CD14-positive monocyte (primary cell): ENCODE measurements at regions not wholly inside any gene's neighbourhood (a gene's known extent, or its start where the extent isn't known, plus 50 kb on each side); places are given as distances from the start of the nearest gene placed in this dataset.
"Not testable (repeated sequence)": the region's sequence is repeated elsewhere in the genome, so short reads cannot be mapped to it uniquely, and the experiment has no call there.

ENCODE experiments used
- DNase-seq, 3 donors: peaks; one replicate each; pipeline ENCODE4 v3.0.0-alpha.2; 2011 to 2022
- H2AFZ ChIP-seq: 2 replicates; pipeline ENCODE4 v1.6.0; 2012; ENCODE audit warnings: mild to moderate bottlenecking, low read depth, low read length, inconsistent platforms; ENCODE audit not compliant: insufficient read depth, poor library complexity, severe bottlenecking
- H3K27ac ChIP-seq, 2 donors: 1 replicate in 1 of 2; 2 replicates in 1 of 2; pipeline ENCODE4 v1.5.1; 2012 to 2013; ENCODE audit warnings: low read length in 2 of 2, control low read depth in 1 of 2, inconsistent platforms in 1 of 2, low read depth in 1 of 2, mild to moderate bottlenecking in 1 of 2
- H3K27me3 ChIP-seq, 2 donors: one replicate each; pipeline versions ENCODE4 v1.6.0 to v1.6.1; 2011 to 2013; ENCODE audit warnings: low read length in 2 of 2; ENCODE audit not compliant: control insufficient read depth in 2 of 2, insufficient read depth in 2 of 2
- H3K36me3 ChIP-seq, 2 donors: replicated peaks in 1 of 2; 1 replicate in 1 of 2; 2 replicates in 1 of 2; pipeline versions ENCODE4 v1.5.1 to v1.6.1; 2012 to 2013; ENCODE audit warnings: low read length in 2 of 2, control low read depth in 1 of 2, inconsistent platforms in 1 of 2, mild to moderate bottlenecking in 1 of 2; ENCODE audit not compliant: insufficient read depth in 2 of 2, control insufficient read depth in 1 of 2
- H3K4me1 ChIP-seq, 2 donors: 1 replicate in 1 of 2; 2 replicates in 1 of 2; pipeline versions ENCODE4 v1.5.1 to v1.6.1; 2012 to 2013; ENCODE audit warnings: low read length in 2 of 2, control low read depth in 1 of 2, inconsistent platforms in 1 of 2, mild to moderate bottlenecking in 1 of 2, moderate library complexity in 1 of 2; ENCODE audit not compliant: insufficient read depth in 2 of 2, control insufficient read depth in 1 of 2
- H3K4me2 ChIP-seq: replicated peaks from 2 replicates; pipeline ENCODE3; 2012; ENCODE audit warnings: low read length, moderate library complexity, mild to moderate bottlenecking; ENCODE audit not compliant: poor library complexity, severe bottlenecking; ENCODE audit errors: extremely low read depth
- H3K4me3 ChIP-seq, 3 experiments: fragments of 200-600 bp in 1 of 3; sonication (generic) in 1 of 3; replicated peaks in 1 of 3; 1 replicate in 2 of 3; 2 replicates in 1 of 3; pipeline ENCODE4 v1.5.1; 2011 to 2013; ENCODE audit warnings: low read length in 3 of 3, mild to moderate bottlenecking in 3 of 3, control low read depth in 2 of 3, low read depth in 2 of 3, inconsistent platforms in 1 of 3, moderate library complexity in 1 of 3
- H3K79me2 ChIP-seq: 2 replicates; pipeline ENCODE4 v1.6.0; 2012; ENCODE audit warnings: mild to moderate bottlenecking, control low read depth, inconsistent platforms, low read length, moderate library complexity; ENCODE audit not compliant: insufficient read depth
- H3K9ac ChIP-seq: 2 replicates; pipeline ENCODE4 v1.6.0; 2017; ENCODE audit warnings: low read length, mild to moderate bottlenecking; ENCODE audit not compliant: insufficient read depth, poor library complexity, severe bottlenecking
- H3K9me3 ChIP-seq, 2 donors: replicated peaks in 1 of 2; 1 replicate in 1 of 2; 2 replicates in 1 of 2; pipeline versions ENCODE4 v1.5.1 to v1.6.1; 2012 to 2013; ENCODE audit warnings: low read length in 2 of 2, control low read depth in 1 of 2; ENCODE audit not compliant: control insufficient read depth in 1 of 2, insufficient read depth in 1 of 2
- H4K20me1 ChIP-seq: 2 replicates; pipeline ENCODE4 v1.6.0; 2012; ENCODE audit warnings: mild to moderate bottlenecking, low read length, control low read depth, moderate library complexity; ENCODE audit not compliant: insufficient read depth
- H3K27ac Mint-ChIP-seq, 7 donors: one replicate each; pipeline ENCODE4 v1.8.0; 2020; ENCODE audit warnings: mild to moderate bottlenecking in 7 of 7, mixed read lengths in 7 of 7, moderate library complexity in 6 of 7, inconsistent platforms in 2 of 7
- H3K27me3 Mint-ChIP-seq, 3 donors: one replicate each; pipeline ENCODE4 v1.8.0; 2021 to 2022; ENCODE audit warnings: low read depth in 3 of 3, mild to moderate bottlenecking in 3 of 3, mixed read lengths in 3 of 3, moderate library complexity in 3 of 3, inconsistent platforms in 1 of 3
- H3K36me3 Mint-ChIP-seq, 2 donors: one replicate each; pipeline ENCODE4 v1.8.0; 2020; ENCODE audit warnings: mixed read lengths in 2 of 2, inconsistent platforms in 1 of 2, mild to moderate bottlenecking in 1 of 2
- H3K4me1 Mint-ChIP-seq: one replicate; pipeline ENCODE4 v1.8.0; 2020; ENCODE audit warnings: mild to moderate bottlenecking, mixed read lengths
- H3K4me3 Mint-ChIP-seq, 2 donors: one replicate each; pipeline ENCODE4 v1.8.0; 2020; ENCODE audit warnings: mild to moderate bottlenecking in 2 of 2, mixed read lengths in 2 of 2, moderate library complexity in 1 of 2
- H3K9me3 Mint-ChIP-seq, 7 donors: one replicate each; pipeline ENCODE4 v1.8.0; 2020 to 2022; ENCODE audit warnings: mixed read lengths in 7 of 7, mild to moderate bottlenecking in 6 of 7, moderate library complexity in 6 of 7, inconsistent platforms in 2 of 7
- CTCF ChIP-seq: fragments of 200-600 bp; IDR thresholded peaks from one replicate; pipeline ENCODE4 v1.8.0; 2022; ENCODE audit warnings: antibody characterized with exemption, mild to moderate bottlenecking
- WGBS: methylation state at CpG from one replicate; pipeline ENCODE4 v1.1.5; 2013; ENCODE audit warnings: missing lambda C conversion rate; ENCODE audit not compliant: insufficient coverage; 5-methylcytosine and 5-hydroxymethylcytosine counted together
- intact Hi-C, 2 donors: fragments of 100-400 bp; cut with micrococcal nuclease; formaldehyde crosslinking; loops; one replicate each; pipeline versions ENCODE4 v1.15.0 to v1.15.1; 2023

- Mint-ChIP-seq H3K4me1 (peaks cover 16% of the 10 kb centered on the region), H3K27me3 (peaks cover 6 to 12% (median 8%) of the 10 kb centered on the region in 3 donors), H3K27ac (peak overlapping the region in 1 of 7 donors; percentile 4), H3K36me3 (no peaks in the 10 kb centered on the region), H3K4me3 (no peak overlapping the region), H3K9me3 (peaks cover 0 to 2% (median 0%) of the 10 kb centered on the region in 7 donors)
- intact Hi-C loops, result no loop called here
- no peaks in the 10 kb centered on the region for H3K27me3 ChIP-seq
- TF ChIP-seq CTCF, result no peak
- DNase-seq, result no peak
- H3K27ac ChIP-seq, result no peak overlapping the region
- H3K36me3 ChIP-seq, result no peaks in the 10 kb centered on the region
- H3K9ac ChIP-seq, result no peak overlapping the region
- no peaks in the 10 kb centered on the region for H3K9me3 ChIP-seq
- 90% methylated on average over 3 of the region's 5 CpGs for WGBS
- no peaks in the 10 kb centered on the region for H3K79me2 ChIP-seq
- H4K20me1 ChIP-seq, result no peaks in the 10 kb centered on the region
- no peak overlapping the region for H3K4me2 ChIP-seq
- peaks cover 21 to 30% of the 10 kb centered on the region in 2 donors for H3K4me1 ChIP-seq
- H2AFZ ChIP-seq, result no peak overlapping the region
- H3K4me3 ChIP-seq, result no peak overlapping the region
Measured at GRCh38 chr6:16821834-16822264, 60.6 kb upstream of the ATXN1 start.

GRCh38 chr6:16820262-16820661, 59.0 kb upstream of the ATXN1 start:
- peaks cover 13 to 22% of the 10 kb centered on the region in 2 donors for H3K4me1 ChIP-seq
- H3K27me3 ChIP-seq, H3K4me2 ChIP-seq, H3K79me2 ChIP-seq, H3K9me3 ChIP-seq, H3K36me3 Mint-ChIP-seq, H3K9me3 Mint-ChIP-seq, H3K27ac ChIP-seq, intact Hi-C loops, DNase-seq, H3K9ac ChIP-seq, H4K20me1 ChIP-seq, H2AFZ ChIP-seq, H3K27me3 Mint-ChIP-seq, H3K4me3 Mint-ChIP-seq, H3K4me3 ChIP-seq, H3K27ac Mint-ChIP-seq, H3K36me3 ChIP-seq: not testable (repeated sequence)
- peaks cover 13% of the 10 kb centered on the region for H3K4me1 Mint-ChIP-seq
- WGBS, result 100% methylated on average over 1 of the region's 3 CpGs
